ENCODE measurements at regions not wholly inside any gene's neighbourhood (a gene's known extent, or its start where the extent isn't known, plus 50 kb on each side); places are given as distances from the start of the nearest gene placed in this dataset.

DNA sequence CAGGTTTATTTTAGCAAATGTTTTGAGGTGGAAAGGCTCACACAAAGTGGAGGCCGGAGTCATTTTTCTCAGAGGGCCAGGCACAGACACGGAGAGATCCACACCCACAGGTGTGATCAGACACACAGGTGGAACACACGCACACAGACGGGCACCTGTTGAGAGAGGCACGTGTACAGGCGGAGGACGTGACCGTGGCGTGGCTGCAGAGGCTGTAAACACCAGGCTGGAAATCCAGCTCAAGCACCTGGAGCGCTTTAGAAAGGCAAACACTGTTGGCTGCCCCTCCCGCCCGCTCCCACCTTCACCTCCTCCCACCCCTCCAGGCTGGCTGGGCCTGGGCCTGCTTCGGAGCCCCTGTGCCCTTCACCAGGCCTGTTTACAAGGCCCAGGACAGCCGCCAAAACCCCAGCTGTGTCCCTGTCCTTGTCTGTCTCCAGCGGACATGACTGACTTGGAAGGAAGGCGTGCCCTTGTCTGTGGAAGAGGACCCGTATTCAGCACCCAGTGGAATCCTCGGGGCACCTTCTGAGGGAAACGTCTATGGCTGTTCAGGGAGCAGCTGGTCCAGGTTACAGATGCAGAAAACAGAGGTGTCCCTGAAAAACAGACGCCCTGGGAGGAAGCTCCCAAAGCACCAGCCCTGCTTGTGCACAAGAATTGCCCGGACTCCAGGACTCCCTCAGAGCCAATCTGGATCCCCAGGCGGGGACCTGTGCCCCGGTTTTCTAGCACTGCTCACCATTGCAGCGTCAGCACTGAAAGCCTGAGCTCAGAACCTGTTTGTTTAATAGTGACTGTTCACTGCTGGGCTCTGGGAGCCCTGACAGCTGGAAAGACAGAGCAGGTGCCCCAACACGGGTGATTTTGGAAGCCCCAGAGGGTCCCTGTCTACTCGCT is 134.3 kb upstream of the HAAO start:
- TF ChIP-seq, protein P1, sequence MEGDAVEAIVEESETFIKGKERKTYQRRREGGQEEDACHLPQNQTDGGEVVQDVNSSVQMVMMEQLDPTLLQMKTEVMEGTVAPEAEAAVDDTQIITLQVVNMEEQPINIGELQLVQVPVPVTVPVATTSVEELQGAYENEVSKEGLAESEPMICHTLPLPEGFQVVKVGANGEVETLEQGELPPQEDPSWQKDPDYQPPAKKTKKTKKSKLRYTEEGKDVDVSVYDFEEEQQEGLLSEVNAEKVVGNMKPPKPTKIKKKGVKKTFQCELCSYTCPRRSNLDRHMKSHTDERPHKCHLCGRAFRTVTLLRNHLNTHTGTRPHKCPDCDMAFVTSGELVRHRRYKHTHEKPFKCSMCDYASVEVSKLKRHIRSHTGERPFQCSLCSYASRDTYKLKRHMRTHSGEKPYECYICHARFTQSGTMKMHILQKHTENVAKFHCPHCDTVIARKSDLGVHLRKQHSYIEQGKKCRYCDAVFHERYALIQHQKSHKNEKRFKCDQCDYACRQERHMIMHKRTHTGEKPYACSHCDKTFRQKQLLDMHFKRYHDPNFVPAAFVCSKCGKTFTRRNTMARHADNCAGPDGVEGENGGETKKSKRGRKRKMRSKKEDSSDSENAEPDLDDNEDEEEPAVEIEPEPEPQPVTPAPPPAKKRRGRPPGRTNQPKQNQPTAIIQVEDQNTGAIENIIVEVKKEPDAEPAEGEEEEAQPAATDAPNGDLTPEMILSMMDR (IDR thresholded peaks at IDR 0.05): no peak
- TF ChIP-seq POLR2A (IDR thresholded peaks at IDR 0.05) (no peak), EP300 (IDR thresholded peaks at IDR 0.05) (no peak)

Measured in tibial nerve (tissue), 4 donors.